OCI-M2 (cell line): ENCODE measurements at regions not wholly inside any gene's neighbourhood (a gene's known extent, or its start where the extent isn't known, plus 50 kb on each side); places are given as distances from the start of the nearest gene placed in this dataset.

Source experiments
- DNase-seq: peaks from one replicate; lab custom pipeline; 2025; ENCODE audit not compliant: unreplicated experiment; lab: John Stamatoyannopoulos, UW

DNA sequence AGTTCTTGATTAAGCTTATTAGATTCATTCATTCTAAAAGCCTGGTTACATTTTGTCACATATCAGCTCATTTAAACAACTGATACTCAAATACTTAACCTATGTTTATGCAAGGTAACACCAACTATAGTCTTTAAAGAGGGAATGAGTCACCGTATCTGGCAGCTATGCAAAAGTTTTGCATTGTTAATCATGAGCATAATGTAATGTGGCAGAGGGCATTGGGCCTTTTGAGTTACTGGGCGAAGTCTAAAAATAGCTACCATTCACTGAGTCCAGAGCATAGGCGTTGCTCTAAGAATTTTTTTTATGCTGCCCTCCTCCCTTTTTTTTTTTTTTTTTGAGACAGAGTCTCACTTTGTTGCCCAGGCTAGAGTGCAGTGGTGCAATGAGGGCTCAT, 277.7 kb upstream of the ZNF717 start:
- DNase-seq = no peak

DNA sequence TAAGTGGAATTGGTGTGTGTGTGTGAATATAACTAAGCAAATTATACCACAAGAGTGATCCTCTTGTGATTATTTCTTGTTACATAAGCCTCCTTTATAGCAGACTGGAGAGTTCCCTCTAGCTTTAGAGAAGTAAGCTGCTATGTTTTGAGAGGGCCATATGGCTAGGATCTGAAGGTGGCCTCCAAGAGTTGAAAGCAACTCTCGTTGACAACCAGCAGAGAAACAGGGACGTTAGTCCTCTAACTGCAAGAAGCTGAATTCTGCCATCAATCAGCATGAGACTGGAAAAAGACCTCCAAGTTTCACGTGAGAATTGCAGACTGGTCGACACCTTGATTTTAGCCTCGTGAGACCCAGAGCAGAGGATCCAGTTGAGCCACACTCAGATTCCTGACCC, 278.5 kb upstream of the ZNF717 start:
- no peak for DNase-seq

DNA sequence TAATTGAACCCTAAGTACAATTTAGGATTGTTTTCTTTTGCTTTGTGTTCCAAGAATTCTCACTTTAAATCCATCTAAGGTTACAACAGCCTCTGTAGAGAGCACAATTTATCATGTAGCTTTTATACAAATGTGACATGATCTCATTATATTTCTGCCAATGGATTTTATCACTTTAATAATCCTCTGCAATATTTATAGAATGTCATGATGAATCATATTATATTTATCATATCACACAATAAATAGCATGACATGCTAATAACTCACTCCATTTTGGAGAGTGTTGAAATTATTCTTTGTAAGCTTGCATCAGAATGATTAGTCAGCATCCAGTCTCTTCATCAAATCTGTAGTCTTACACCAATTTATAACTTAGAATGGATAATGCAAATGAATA, 280.6 kb upstream of the ZNF717 start:
- DNase-seq = no peak

GRCh38 chr3:76078101-76078500, 292.8 kb upstream of the ZNF717 start:
- DNase-seq = no peak

- DNase-seq = no peak
These were observed 298.6 kb upstream of the ZNF717 start for GRCh38 chr3:76083992-76084391.

DNA sequence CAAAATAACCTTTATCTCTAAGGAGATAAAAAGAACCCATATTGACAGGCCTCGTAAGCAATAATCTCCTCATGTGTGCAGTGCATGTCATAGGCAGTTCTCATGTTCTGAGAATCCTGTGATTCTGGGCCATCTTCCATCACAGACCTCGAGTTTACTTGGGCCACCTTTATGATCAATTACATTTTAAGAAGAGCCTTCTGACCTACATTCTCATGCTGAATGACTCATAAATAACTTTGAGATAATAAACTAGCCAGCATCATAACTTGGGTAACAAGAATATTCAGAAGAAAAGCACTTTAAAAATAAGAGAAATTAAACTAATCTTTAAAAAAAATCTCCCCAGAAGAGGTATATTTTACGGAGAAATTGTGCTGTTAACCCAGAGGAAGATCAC, 310.7 kb upstream of the ZNF717 start:
- no peak for DNase-seq

- no peak for DNase-seq
These were observed 311.7 kb upstream of the ZNF717 start for GRCh38 chr3:76096836-76097588.

- DNase-seq = no peak
These were observed 312.2 kb upstream of the ZNF717 start for GRCh38 chr3:76097589-76097969.

GRCh38 chr3:76099956-76100355, 314.6 kb upstream of the ZNF717 start:
- no peak for DNase-seq

DNA sequence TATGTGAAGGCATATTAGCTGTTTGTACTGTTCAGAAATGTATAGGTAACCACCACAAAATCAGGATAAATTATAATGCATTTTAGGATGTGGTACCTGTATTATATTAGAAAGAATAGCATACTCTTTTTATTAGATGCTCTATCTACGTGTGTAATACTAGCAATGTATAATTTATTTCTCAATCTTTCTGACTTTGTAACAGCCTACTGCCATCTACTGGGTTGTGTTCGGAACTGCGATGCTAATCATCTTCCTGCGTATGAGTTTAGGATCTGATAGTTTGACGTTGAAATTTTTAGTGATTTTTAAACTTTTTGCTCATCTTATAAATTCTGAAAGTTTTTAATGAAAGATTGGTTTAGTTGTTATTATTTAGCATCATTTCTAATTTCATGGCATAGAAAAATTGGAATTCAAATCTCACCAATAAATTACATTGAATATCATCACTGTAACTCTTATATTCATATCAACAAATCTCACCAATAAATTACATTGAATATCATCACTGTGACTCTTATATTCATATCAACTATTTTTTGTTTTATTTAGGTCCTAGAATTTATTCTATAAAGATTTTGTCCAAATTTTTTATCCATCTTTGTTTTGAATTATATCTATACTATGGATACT, 322.7 kb upstream of the ZNF717 start:
- DNase-seq = no peak

- DNase-seq = no peak
These were observed 326.5 kb upstream of the ZNF717 start for GRCh38 chr3:76111808-76112207.

- DNase-seq = no peak
These were observed 336.7 kb upstream of the ZNF717 start for GRCh38 chr3:76122007-76122406.

DNA sequence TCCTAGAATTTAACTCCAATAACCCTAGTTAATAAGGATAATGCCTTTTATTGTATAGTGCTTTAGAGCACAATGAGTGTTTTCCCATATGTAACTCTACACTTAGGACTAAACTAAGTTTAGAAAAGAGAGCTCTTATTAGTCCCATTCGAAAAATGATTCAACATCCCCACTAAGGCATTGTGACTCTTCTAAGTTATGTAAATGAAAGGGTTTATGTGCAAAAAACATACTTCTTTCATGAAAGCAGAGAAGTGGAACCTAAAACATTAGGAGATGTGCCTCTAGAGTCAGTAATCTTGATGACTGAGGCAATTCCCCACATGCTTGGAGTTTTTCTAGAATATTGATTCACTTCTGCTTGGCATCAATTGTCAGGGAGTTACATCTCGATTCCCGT, 344.1 kb upstream of the ZNF717 start:
- no peak for DNase-seq

GRCh38 chr3:76131396-76132153, 346.2 kb upstream of the ZNF717 start:
- DNase-seq = no peak

DNA sequence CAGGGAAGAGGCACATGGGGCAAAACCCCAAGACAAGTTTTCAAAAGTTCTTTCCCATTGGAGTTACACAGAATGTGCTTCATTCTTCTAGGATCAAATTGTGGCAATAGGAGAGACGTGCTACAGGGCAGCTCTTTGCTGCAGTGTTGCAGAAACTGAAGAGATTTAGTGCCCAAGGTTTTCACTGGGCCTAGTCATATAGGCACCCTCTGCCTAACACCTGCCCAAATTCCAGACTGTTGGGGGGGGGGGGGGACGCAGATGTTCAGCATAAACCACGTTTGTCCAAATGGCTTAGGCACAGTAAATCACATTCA, 346.8 kb upstream of the ZNF717 start:
- DNase-seq = no peak

DNA sequence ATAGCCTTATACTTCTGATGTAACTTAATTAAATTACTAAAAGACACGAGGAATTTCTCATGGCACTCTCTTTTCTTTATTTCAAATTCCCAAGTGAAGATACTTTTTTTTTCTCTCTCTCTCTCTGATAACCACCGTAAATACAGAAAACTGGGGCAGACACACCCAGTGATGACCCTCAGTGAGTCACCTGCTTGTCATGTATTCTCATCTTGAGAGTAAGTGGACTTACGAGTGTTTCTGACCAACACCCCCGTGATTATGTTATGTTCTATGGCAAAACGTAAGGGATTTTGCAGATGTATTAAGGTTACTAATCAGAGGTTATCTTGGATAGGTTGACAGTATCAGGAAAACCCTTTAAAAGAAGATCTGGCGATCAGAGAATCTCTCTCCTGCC, 348.8 kb upstream of the ZNF717 start:
- DNase-seq = no peak

GRCh38 chr3:76138921-76139320, 353.6 kb upstream of the ZNF717 start:
- no peak for DNase-seq

DNA sequence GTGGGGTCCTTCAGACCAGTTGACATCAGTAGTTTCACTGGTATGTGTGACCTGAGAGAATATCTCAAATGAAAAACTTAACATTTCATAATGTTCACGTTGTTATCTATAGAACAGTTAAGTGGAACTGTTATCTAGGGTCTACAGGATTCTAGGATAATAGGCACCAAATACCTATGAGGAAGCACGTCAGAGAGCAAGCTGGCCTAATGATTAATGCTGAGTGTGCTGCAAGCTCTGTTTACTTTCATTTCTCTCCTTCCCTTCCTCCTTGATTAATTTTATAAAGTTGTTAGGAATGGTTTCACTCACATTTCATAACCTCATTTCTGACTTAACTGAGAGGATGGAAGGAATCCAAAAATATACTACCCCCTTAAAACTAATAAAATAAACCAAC, 362.5 kb upstream of the ZNF717 start:
- DNase-seq = no peak

DNA sequence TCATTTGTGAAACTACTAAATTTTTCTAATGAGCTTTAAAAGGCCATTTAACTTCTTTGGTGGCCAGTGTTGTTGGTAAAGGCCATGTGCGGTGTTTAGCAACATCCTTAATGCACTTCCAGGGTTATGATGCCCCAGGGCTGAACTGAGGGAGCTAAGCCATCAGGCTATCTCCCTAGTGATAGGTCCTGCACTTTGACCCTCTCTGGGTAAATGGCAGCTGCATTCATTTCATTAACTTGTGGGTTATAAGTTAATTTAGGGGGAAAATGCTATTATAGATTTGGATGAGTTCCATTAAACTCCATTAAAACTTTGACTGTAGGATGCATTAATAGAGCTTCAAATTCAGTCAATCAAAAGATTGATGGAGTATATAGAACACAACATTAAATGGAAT, 366.7 kb upstream of the ZNF717 start:
- DNase-seq = no peak

GRCh38 chr3:76161856-76162255, 376.5 kb upstream of the ZNF717 start:
- no peak for DNase-seq

GRCh38 chr3:76171647-76172046, 386.3 kb upstream of the ZNF717 start:
- DNase-seq = no peak

GRCh38 chr3:76177610-76178009, 392.3 kb upstream of the ZNF717 start:
- DNase-seq = no peak
